Skeletal muscle cell (primary cell): ENCODE measurements at regions not wholly inside any gene's neighbourhood (a gene's known extent, or its start where the extent isn't known, plus 50 kb on each side); places are given as distances from the start of the nearest gene placed in this dataset.

Source experiments
- DNase-seq: peaks from one replicate; pipeline ENCODE4 v3.0.0-alpha.2; 2010; ENCODE audit warnings: low read depth
- H3K4me3 ChIP-seq: 2 replicates; pipeline ENCODE4 v1.5.1; 2011; ENCODE audit warnings: low read depth, mild to moderate bottlenecking, control low read depth, low read length, moderate library complexity

GRCh38 chr1:103191327-103191726 is 83.0 kb upstream of the COL11A1 start:
- DNase-seq = no peak
- H3K4me3 ChIP-seq = no peak overlapping the region

- no peak for DNase-seq
- no peak overlapping the region for H3K4me3 ChIP-seq
Measured at GRCh38 chr1:103190766-103191165, 82.4 kb upstream of the COL11A1 start.

GRCh38 chr1:103187673-103188072 is 79.4 kb upstream of the COL11A1 start:
- no peak overlapping the region for H3K4me3 ChIP-seq
- DNase-seq = no peak

GRCh38 chr1:103180660-103181059 is 72.3 kb upstream of the COL11A1 start:
- peak; percentile 45 for DNase-seq
- no peak overlapping the region for H3K4me3 ChIP-seq

DNA sequence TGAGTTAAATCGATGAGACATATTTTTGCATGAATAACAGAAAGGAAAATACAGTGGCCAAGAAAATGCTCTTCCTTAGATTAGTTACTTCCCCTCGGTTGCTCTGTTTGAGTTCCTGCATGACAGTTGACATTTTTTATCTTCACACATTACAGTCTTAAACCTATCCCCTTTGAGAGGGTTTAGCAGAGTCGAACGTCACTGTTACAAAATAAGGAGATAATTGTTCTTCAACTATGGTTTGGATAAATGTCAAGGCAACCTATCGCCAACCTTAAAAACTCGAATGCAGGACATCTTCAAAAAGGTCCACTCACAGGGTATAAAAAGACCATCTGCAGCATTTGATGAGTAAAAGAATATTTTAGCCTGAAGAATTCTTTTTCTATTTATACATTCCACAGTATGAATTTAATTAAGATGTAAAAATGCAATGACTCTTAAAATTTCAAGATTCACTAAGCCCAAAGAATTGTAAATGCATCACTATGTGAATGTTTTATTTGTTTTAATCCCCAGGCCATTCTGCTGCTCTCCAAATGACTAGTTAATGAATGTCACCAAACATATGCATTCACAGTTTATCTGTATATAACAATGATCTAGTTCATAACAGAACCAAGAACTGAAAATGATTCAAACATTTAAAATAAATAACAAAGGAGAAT is 68.9 kb upstream of the COL11A1 start:
- no peak for DNase-seq

DNA sequence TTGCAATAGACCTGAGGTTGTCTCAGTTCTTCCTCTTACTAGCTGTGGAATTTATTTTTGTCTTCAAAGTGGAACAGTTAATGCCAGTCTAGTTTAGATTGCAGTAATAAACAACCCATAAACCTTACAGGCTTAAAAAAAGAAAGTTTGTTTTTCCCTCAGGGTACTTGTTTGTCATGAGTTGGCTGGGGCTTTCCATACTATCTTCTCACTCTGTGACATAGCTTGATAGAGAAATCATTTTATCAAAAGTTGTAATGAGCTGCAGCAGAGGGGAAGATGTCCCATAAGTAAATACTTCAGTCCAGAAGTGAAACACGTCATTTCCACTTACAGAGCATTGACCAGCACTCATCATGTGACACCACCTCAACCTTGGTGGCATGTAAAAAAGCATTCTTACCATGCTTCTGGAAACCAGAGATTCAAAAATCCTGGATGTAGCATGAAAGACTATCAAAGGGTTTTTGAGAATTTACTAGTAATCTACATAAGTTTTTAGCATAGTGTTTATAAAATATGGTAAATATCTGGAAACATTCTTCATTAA is 62.8 kb upstream of the COL11A1 start:
- no peak for DNase-seq
- H3K4me3 ChIP-seq = no peak overlapping the region

More for the DNA sequence above, 68.9 kb upstream of the COL11A1 start:
- no peak overlapping the region for H3K4me3 ChIP-seq

GRCh38 chr1:103170609-103171008 is 62.3 kb upstream of the COL11A1 start:
- H3K4me3 ChIP-seq = no peak overlapping the region
- no peak for DNase-seq

DNA sequence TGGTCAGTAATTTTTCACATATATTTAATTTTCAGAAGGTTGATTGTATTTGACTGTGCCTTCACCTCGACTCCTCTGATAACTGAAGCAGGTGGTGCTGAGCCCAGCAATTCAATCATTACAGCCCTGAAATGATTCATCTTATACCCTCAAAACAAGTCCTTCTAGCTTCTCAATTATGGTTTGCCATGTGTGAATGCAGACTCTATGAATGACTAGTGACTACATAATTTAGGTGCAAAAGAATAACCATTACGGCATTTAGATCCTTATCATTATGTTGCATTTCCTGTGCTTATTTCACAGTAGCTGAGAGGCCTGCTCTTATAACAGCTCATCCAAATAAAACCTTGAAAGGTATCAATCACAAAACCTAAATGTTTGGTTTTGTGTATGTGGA is 54.0 kb upstream of the COL11A1 start:
- H3K4me3 ChIP-seq = no peak overlapping the region
- DNase-seq = no peak

GRCh38 chr1:103160281-103160680 is 52.0 kb upstream of the COL11A1 start:
- H3K4me3 ChIP-seq = no peak overlapping the region
- DNase-seq = no peak
